Stimulated activated CD8-positive, alpha-beta memory T cell treated with anti-CD3 and anti-CD28 coated beads, Interleukin-15, amount 100 ng/mL, for 24 hours (primary cell): ENCODE measurements at regions not wholly inside any gene's neighbourhood (a gene's known extent, or its start where the extent isn't known, plus 50 kb on each side); places are given as distances from the start of the nearest gene placed in this dataset.
A peak's percentile ranks its signal among the peaks of the same experiment; 100 is the strongest.
"Not testable (repeated sequence)": the region's sequence is repeated elsewhere in the genome, so short reads cannot be mapped to it uniquely, and the experiment has no call there.

ENCODE experiments used
- DNase-seq: peaks from one replicate; pipeline ENCODE4 v3.0.0-alpha.2; 2020; ENCODE audit warnings: low read depth

GRCh38 chr7:136117539-136117938 is 140.4 kb upstream of the MTPN start:
- no peak for DNase-seq

GRCh38 chr7:136116186-136116585 is 139.0 kb upstream of the MTPN start:
- no peak for DNase-seq

- DNase-seq = peak; percentile 10
Measured at GRCh38 chr7:136114966-136115762, 138.0 kb upstream of the MTPN start.

GRCh38 chr7:136114467-136114866 is 137.3 kb upstream of the MTPN start:
- not testable (repeated sequence) for DNase-seq

- not testable (repeated sequence) for DNase-seq
Measured at GRCh38 chr7:136109037-136109436, 131.9 kb upstream of the MTPN start.

- DNase-seq = no peak
Measured at GRCh38 chr7:136105191-136105590, 128.0 kb upstream of the MTPN start.

- no peak for DNase-seq
Measured at GRCh38 chr7:136104269-136104603, 127.1 kb upstream of the MTPN start.

GRCh38 chr7:136103545-136104268 is 126.5 kb upstream of the MTPN start:
- no peak for DNase-seq

GRCh38 chr7:136102881-136103280 is 125.7 kb upstream of the MTPN start:
- DNase-seq = no peak

GRCh38 chr7:136092714-136093113 is 115.6 kb upstream of the MTPN start:
- not testable (repeated sequence) for DNase-seq

GRCh38 chr7:136087881-136088280 is 110.7 kb upstream of the MTPN start:
- no peak for DNase-seq

- no peak for DNase-seq
Measured at GRCh38 chr7:136086712-136087111, 109.6 kb upstream of the MTPN start.

- DNase-seq = no peak
Measured at GRCh38 chr7:136079934-136080333, 102.8 kb upstream of the MTPN start.

- DNase-seq = no peak
Measured at GRCh38 chr7:136079478-136079892, 102.3 kb upstream of the MTPN start.

GRCh38 chr7:136079066-136079465 is 101.9 kb upstream of the MTPN start:
- no peak for DNase-seq

GRCh38 chr7:136078630-136079029 is 101.5 kb upstream of the MTPN start:
- no peak for DNase-seq

- DNase-seq = no peak
Measured at GRCh38 chr7:136076954-136077353, 99.8 kb upstream of the MTPN start.

GRCh38 chr7:136074843-136075242 is 97.7 kb upstream of the MTPN start:
- DNase-seq = no peak

GRCh38 chr7:136072447-136072846 is 95.3 kb upstream of the MTPN start:
- no peak for DNase-seq

GRCh38 chr7:136070736-136071505 is 93.8 kb upstream of the MTPN start:
- DNase-seq = no peak

- no peak for DNase-seq
Measured at GRCh38 chr7:136069840-136070529, 92.8 kb upstream of the MTPN start.

- no peak for DNase-seq
Measured at GRCh38 chr7:136067277-136067676, 90.1 kb upstream of the MTPN start.
